ENCODE measurements at regions not wholly inside any gene's neighbourhood (a gene's known extent, or its start where the extent isn't known, plus 50 kb on each side); places are given as distances from the start of the nearest gene placed in this dataset.
"Not testable (repeated sequence)": the region's sequence is repeated elsewhere in the genome, so short reads cannot be mapped to it uniquely, and the experiment has no call there.

GRCh38 chr7:53239151-53239550 is 203.7 kb downstream of the POM121L12 start:
- not testable (repeated sequence) for DNase-seq

DNA sequence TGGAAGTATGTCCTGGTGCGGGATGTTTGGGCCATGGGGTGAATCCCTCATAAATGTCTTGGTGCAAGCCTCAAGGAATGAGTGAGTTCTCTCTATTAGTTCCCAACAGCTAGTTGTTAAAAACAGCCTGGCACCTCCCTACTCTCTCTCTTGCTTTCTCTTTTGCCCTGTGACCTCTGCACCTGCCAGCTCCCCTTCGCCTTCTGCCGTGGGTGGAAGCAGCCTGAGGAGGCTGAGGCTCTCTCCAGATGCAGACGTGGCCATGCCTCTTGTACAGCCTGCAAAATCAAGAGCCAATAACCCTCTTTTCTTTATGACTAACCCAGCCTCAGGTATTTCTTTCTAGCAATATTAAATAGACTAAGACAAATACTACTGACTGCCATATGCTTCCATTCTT is 210.3 kb downstream of the POM121L12 start:
- DNase-seq = no peak

DNA sequence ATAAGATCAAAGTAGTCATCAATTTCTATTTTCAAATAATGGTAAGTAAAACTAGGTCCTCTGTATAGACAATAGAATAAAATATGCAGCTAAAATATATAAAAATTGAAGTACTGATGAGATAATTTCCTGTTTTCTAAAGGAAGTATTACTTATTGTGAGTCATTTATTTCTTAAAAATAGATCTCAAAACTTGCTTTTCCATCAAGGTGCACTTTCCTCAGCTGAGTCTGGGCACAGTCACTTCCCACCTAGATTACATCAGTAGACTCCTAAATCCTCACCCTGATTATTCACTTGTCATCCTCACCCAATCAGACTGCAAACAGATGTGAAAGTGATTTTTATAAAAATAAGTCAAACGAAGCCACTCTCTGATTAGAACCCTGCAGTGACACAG is 211.5 kb downstream of the POM121L12 start:
- DNase-seq = no peak

DNA sequence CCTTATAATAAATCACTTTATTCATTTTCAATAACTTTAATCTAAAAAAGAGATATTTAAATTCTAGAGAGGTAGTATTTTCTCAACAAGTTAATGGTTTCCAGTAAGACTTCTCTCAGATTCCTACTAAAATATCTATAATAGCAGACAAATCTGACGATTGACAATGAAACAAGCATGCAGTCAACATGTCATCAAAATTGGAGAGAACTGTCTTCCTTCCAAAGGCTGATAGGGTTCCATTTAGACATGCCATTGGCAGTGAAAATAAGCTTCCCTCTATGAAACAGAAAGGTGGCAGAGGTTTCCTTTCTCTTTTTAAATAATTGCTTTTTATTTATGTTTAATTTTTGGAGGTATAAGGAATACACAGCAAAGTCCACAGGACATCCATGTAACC is 217.1 kb downstream of the POM121L12 start:
- no peak for DNase-seq

- DNase-seq = no peak
Observed at GRCh38 chr7:53272081-53272480, 236.6 kb downstream of the POM121L12 start.

DNA sequence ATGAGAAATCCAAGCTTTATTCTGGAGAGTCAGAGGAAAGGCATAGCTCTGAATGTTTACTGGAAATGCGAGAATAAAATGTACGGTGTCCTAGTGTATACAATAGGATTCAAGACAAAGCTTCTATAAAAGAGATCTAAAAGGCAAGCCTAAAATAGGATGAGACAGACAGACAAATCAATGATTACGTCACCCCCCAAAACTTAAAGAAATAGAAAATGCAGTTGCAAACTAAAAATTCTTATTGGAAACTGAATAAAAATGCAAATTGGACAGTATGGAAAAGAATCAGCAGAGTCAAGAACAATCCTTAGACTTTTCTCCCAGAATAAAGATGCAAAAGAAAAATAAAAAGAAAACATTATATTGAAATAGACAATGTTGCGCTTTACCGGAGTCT is 245.9 kb downstream of the POM121L12 start:
- DNase-seq = no peak

- DNase-seq = no peak
Observed at GRCh38 chr7:53292341-53292740, 256.9 kb downstream of the POM121L12 start.

GRCh38 chr7:53302496-53303246 is 267.2 kb downstream of the POM121L12 start:
- no peak for DNase-seq

- no peak for DNase-seq
Observed at GRCh38 chr7:53303781-53304180, 268.3 kb downstream of the POM121L12 start.

- no peak for DNase-seq
Observed at GRCh38 chr7:53306846-53307245, 271.4 kb downstream of the POM121L12 start.

DNA sequence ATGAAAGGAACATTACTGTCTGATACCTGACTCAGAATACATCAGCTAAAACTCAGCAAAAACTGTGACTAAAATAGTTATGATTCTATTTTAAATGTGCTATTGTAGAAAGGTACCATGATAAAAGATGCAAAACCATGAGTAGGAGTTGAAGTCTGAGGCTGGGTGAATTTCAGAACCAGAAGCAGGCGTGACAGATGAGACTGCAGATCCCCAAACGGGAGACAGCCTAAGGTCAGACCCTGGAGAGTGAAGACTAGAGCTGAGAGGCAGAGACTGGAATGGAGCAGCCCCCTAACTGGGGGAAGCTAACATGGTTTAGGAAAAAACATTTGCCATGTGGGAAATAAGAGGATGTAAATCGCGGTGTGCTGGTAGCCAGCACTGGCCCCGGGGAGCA is 275.8 kb downstream of the POM121L12 start:
- DNase-seq = no peak

- no peak for DNase-seq
Observed at GRCh38 chr7:53315981-53316380, 280.5 kb downstream of the POM121L12 start.

DNA sequence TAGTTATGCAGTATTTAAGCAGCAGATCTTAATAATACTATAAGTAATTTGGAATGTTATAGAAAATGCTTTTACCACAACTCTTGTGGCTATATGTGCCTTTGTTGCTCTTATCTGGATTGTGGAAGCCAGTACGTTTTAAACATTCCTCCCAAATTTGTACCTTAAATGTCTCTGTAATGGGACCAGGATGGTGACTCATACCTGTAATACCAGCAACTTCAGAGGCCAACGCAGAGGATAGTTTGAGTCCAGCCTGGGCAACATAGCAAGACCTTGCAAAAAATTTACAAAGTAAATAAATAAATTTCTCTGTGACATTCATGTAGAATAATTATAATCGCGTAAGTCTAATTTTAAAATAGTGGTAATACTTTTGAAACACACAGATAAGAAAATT is 283.1 kb downstream of the POM121L12 start:
- no peak for DNase-seq

- no peak for DNase-seq
Observed at GRCh38 chr7:53325061-53325460, 289.6 kb downstream of the POM121L12 start.

DNA sequence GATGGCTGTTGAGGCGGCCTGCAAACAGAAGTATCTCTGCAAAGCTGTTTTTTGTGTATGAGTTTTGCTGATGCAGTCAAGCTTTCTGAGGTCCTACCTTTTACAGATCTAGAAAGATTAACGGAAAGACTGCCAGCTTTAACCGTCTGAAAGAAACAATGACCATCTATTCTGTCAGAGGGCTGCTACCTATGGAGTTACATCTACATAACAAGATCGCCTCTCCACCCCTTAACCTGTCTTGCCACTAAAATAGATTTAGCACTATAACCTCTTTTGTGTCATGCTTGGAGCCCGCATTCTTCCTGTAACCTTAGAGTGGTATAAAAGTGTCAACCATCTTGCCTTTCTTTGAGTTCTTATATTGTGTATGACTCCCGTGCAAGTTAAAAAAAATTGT is 291.2 kb downstream of the POM121L12 start:
- no peak for DNase-seq

GRCh38 chr7:53336105-53336668 is 300.8 kb downstream of the POM121L12 start:
- no peak for DNase-seq

DNA sequence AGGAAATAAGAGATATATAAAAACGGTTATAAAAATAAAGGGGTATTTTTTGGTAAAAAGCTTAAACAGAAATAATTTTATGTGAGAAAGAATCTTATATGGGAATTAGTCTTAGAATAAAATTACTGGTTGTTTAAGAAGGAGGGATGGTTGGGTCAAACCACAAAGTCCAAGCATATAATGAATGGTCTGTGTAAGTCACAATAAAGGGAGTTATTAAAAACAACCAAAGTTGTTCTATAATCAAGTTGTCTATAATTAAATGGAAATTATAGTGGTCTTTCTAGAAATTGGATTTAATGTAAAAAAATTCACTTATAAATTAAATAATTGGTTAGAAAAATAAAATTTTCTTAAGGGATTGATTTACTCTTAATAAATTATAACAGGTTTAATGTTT is 304.8 kb downstream of the POM121L12 start:
- DNase-seq = no peak

- no peak for DNase-seq
Observed at GRCh38 chr7:53350241-53350640, 314.8 kb downstream of the POM121L12 start.

GRCh38 chr7:53351681-53352080 is 316.2 kb downstream of the POM121L12 start:
- DNase-seq = no peak

GRCh38 chr7:53358269-53358668 is 322.8 kb downstream of the POM121L12 start:
- no peak for DNase-seq

- DNase-seq = no peak
Observed at GRCh38 chr7:53383131-53383530, 347.7 kb downstream of the POM121L12 start.

DNA sequence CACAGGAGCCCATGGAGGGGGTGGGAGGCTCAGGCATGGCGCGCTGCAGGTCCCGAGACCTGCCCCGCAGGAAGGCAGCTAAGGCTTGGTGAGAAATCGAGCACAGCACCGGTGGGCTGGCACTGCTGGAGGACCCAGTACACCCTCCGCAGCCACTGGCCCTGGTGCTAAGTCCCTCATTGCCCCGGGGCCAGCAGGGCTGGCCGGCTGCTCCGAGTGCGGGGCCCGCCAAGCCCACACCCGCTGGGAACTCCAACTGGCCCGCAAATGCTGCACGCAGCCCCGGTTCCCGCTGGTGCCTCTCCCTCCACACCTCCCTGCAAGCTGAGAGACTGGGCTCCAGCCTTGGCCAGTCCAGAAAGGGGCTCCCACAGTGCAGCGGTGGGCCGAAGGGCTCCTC is 349.8 kb downstream of the POM121L12 start:
- not testable (repeated sequence) for DNase-seq

GRCh38 chr7:53387515-53387914 is 352.1 kb downstream of the POM121L12 start:
- DNase-seq = no peak

DNA sequence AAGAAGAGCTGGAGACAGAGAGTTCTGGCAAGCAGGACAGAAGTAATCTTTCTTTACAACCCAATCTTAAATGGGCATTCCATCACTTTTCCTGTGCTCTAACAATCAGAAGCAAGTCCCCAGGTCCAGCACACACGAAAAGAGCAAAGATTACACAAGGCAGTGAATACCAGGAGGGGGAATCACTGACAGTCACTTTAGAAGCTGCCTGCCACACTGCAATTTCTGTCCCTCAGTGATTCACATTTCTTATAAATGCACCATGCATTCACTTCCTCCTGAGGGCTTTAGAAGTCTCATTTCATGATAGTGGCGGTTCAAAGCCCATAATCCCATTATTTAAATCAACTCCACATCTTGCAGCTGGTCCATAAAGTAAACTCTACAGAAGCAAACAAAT is 362.5 kb downstream of the POM121L12 start:
- DNase-seq = no peak

GRCh38 chr7:53398566-53398965 is 363.1 kb downstream of the POM121L12 start:
- no peak for DNase-seq

Data from fibroblast of skin of abdomen (primary cell).